KMS-11 (cell line): ENCODE measurements at regions not wholly inside any gene's neighbourhood (a gene's known extent, or its start where the extent isn't known, plus 50 kb on each side); places are given as distances from the start of the nearest gene placed in this dataset.
"Not testable (repeated sequence)": the region's sequence is repeated elsewhere in the genome, so short reads cannot be mapped to it uniquely, and the experiment has no call there.

Experiments used
- H2AFZ ChIP-seq: fragments of 200-600 bp; sonication (generic); 2 replicates; pipeline ENCODE4 v1.6.1; 2016; ENCODE audit warnings: antibody characterized with exemption, mixed run types, low read depth
- H3K27ac ChIP-seq: fragments of 200-600 bp; sonication (generic); 2 replicates; pipeline ENCODE4 v1.6.1; 2016; ENCODE audit warnings: mild to moderate bottlenecking, mixed run types
- H3K27me3 ChIP-seq: fragments of 200-600 bp; sonication (generic); 2 replicates; pipeline ENCODE4 v1.6.1; 2017; ENCODE audit warnings: mild to moderate bottlenecking, low read depth, mixed run types, moderate library complexity; ENCODE audit not compliant: insufficient read depth
- H3K36me3 ChIP-seq: fragments of 200-600 bp; sonication (generic); 2 replicates; pipeline ENCODE4 v1.6.1; 2017; ENCODE audit warnings: mild to moderate bottlenecking, mixed run types; ENCODE audit not compliant: insufficient read depth
- H3K4me1 ChIP-seq: fragments of 200-600 bp; sonication (generic); 2 replicates; pipeline ENCODE4 v1.6.1; 2016; ENCODE audit warnings: mild to moderate bottlenecking, low read depth, mixed run types; ENCODE audit not compliant: poor library complexity, severe bottlenecking
- H3K4me2 ChIP-seq: fragments of 200-600 bp; sonication (generic); 2 replicates; pipeline ENCODE4 v1.7.0; 2016; ENCODE audit warnings: mild to moderate bottlenecking, mixed run types
- H3K4me3 ChIP-seq: fragments of 200-600 bp; sonication (generic); IDR thresholded peaks from 2 replicates; pipeline ENCODE4 v1.6.1; 2017; ENCODE audit warnings: low read depth, low read length, mixed read lengths; ENCODE audit not compliant: insufficient read depth
- H3K79me2 ChIP-seq: fragments of 200-600 bp; sonication (generic); 2 replicates; pipeline ENCODE4 v1.6.1; 2016; ENCODE audit warnings: low read depth, mixed run types; ENCODE audit not compliant: insufficient read depth
- H3K9ac ChIP-seq: fragments of 200-600 bp; sonication (generic); 2 replicates; pipeline ENCODE4 v1.6.1; 2016; ENCODE audit warnings: mild to moderate bottlenecking, mixed run types
- H4K20me1 ChIP-seq: fragments of 200-600 bp; sonication (generic); 2 replicates; pipeline ENCODE4 v1.6.1; 2016; ENCODE audit warnings: mild to moderate bottlenecking, mixed run types; ENCODE audit not compliant: insufficient read depth
- CTCF ChIP-seq: fragments of 200-600 bp; sonication (generic); conservative IDR thresholded peaks from 2 replicates; pipeline ENCODE4 v1.6.1; 2017; ENCODE audit warnings: low read depth, mild to moderate bottlenecking, antibody characterized with exemption, low read length, moderate library complexity, mixed read lengths

GRCh38 chr3:55267206-55267930 is 219.7 kb downstream of the WNT5A start:
- H3K79me2 ChIP-seq, result no peaks in the 10 kb centered on the region
- no peak for TF ChIP-seq CTCF
- H3K27me3 ChIP-seq, result no peaks in the 10 kb centered on the region
- H2AFZ ChIP-seq, result no peak overlapping the region
- no peaks in the 10 kb centered on the region for H3K4me1 ChIP-seq
- no peaks in the 10 kb centered on the region for H3K36me3 ChIP-seq
- H3K4me2 ChIP-seq, result no peak overlapping the region
- H3K9ac ChIP-seq, result no peak overlapping the region
- H3K27ac ChIP-seq, result no peak overlapping the region
- H3K4me3 ChIP-seq, result no peak overlapping the region
- H4K20me1 ChIP-seq, result no peaks in the 10 kb centered on the region

DNA sequence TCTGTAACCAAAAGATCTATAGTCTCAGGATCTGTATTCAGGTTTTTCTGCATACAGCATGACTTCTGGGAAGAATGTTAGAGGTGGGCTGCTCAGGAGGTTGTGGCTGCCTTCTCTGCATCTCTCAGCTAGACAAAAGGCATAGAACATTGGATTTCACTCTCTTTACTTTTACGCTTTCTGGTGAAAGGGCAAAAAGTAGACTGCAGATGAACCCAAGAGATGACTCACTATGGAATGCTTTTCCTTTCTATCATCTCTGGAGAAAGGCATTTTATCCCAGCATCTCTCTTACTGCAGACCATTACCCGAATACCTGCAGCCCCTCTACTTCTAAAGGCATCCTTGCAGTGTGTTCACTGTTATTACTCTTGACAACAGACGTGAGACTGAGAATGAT is 222.2 kb downstream of the WNT5A start:
- Histone ChIP-seq H3K36me3 (no peaks in the 10 kb centered on the region), H3K27me3 (no peaks in the 10 kb centered on the region), H3K4me3 (no peak overlapping the region), H3K4me1 (no peaks in the 10 kb centered on the region), H4K20me1 (no peaks in the 10 kb centered on the region), H3K4me2 (no peak overlapping the region), H3K27ac (no peak overlapping the region), H3K79me2 (no peaks in the 10 kb centered on the region), H3K9ac (no peak overlapping the region), H2AFZ (no peak overlapping the region)
- no peak for TF ChIP-seq CTCF

DNA sequence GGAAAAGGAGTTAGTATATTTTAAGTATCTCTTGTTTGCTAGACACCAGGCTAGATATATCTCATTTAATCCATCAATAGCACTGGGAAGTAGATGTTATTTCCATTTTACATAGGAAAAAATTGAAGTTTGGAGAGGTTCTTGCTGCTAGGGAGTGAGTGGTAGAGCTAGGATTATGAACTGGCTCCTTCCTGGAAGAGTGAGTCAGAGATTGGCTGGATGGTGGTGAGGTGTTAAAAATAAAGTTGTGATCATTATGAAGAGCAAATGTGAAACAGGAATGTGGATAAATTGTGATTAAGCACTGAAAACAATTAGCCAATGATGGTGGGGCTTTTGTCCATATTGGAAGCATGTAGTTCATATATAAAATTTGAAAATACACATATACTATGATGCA is 234.2 kb downstream of the WNT5A start:
- Histone ChIP-seq H3K27me3 (no peaks in the 10 kb centered on the region), H3K4me1 (no peaks in the 10 kb centered on the region), H3K4me2 (no peak overlapping the region), H2AFZ (no peak overlapping the region), H3K79me2 (no peaks in the 10 kb centered on the region), H3K27ac (no peak overlapping the region), H3K36me3 (no peaks in the 10 kb centered on the region), H4K20me1 (no peaks in the 10 kb centered on the region), H3K9ac (no peak overlapping the region), H3K4me3 (no peak overlapping the region)
- TF ChIP-seq CTCF, result no peak

DNA sequence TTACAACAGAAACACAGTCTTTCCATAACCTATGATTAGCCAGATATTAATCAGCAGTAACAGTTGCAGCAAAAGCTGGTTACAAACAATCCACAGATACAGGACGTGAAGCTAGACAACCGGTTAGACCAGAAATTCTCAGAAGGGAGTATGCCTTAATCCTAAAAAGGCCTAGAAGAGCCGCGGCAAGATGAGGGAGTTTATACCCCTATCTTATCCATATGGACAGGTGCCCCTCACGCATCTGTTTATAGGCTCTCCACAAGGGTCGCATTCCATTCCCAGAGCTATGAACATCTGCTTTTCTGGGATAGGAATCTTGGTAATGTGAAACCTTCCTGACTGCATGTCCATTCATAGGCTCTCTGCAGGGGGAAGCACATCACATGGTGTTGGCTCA is 237.9 kb downstream of the WNT5A start:
- H3K4me2 ChIP-seq, result not testable (repeated sequence)

GRCh38 chr3:55247666-55248065 is 239.4 kb downstream of the WNT5A start:
- no peaks in the 10 kb centered on the region for H3K4me1 ChIP-seq

More for the DNA sequence above, 237.9 kb downstream of the WNT5A start:
- not testable (repeated sequence) for H3K9ac ChIP-seq, H4K20me1 ChIP-seq, H3K4me3 ChIP-seq, H3K27me3 ChIP-seq, H3K36me3 ChIP-seq, H2AFZ ChIP-seq, H3K79me2 ChIP-seq, H3K4me1 ChIP-seq, H3K27ac ChIP-seq

More at GRCh38 chr3:55247666-55248065, 239.4 kb downstream of the WNT5A start:
- Histone ChIP-seq H3K79me2 (no peaks in the 10 kb centered on the region), H3K27ac (no peak overlapping the region), H3K9ac (no peak overlapping the region), H3K4me2 (no peak overlapping the region), H3K36me3 (no peaks in the 10 kb centered on the region), H3K4me3 (no peak overlapping the region), H2AFZ (no peak overlapping the region), H4K20me1 (no peaks in the 10 kb centered on the region), H3K27me3 (no peaks in the 10 kb centered on the region)
- TF ChIP-seq CTCF, result no peak
